B cell (primary cell): ENCODE measurements at regions not wholly inside any gene's neighbourhood (a gene's known extent, or its start where the extent isn't known, plus 50 kb on each side); places are given as distances from the start of the nearest gene placed in this dataset.

Source experiments
- ATAC-seq: fragments of 200-7000 bp; cut with Tn5 transposase; one replicate; pipeline ENCODE4 v1.10.0; 2021; ENCODE audit warnings: low read depth, mild to moderate bottlenecking, moderate number of reproducible peaks, moderate library complexity
- CTCF ChIA-PET: fragments of 350-600 bp; sonication (Branson Sonifier 250); formaldehyde crosslinking; loops from one replicate; lab custom pipeline; 2021; ENCODE audit warnings: antibody characterized with exemption, inconsistent platforms; lab: Charles Lee
- POLR2A ChIA-PET: fragments of 350-600 bp; sonication (Branson Sonifier 250); formaldehyde crosslinking; loops from one replicate; lab custom pipeline; 2021; ENCODE audit warnings: antibody characterized with exemption; lab: Charles Lee
- DNase-seq: peaks from one replicate; pipeline ENCODE4 v3.0.0; 2013
- H2AFZ ChIP-seq: 2 replicates; pipeline ENCODE4 v1.6.1; 2012; ENCODE audit warnings: mild to moderate bottlenecking, low read depth, low read length; ENCODE audit not compliant: insufficient read depth, poor library complexity, severe bottlenecking
- H3K27ac ChIP-seq, 2 donors: 1 replicate in 1 of 2; 2 replicates in 1 of 2; pipeline ENCODE4 v1.5.1; 2012 to 2013; ENCODE audit warnings: low read length in 2 of 2, mild to moderate bottlenecking in 2 of 2, moderate library complexity in 1 of 2
- H3K27me3 ChIP-seq, 4 experiments: fragments of 200-600 bp in 1 of 4; sonication (generic) in 1 of 4; replicated peaks in 1 of 4; 1 replicate in 2 of 4; 2 replicates in 2 of 4; pipeline versions ENCODE4 v1.6.1 to v1.7.0; 2013 to 2016; ENCODE audit warnings: low read length in 3 of 4, mild to moderate bottlenecking in 2 of 4, mixed read lengths in 1 of 4, moderate library complexity in 1 of 4; ENCODE audit not compliant: insufficient read depth in 4 of 4, control insufficient read depth in 3 of 4; ENCODE audit errors: control extremely low read depth in 1 of 4
- H3K36me3 ChIP-seq, 2 experiments: replicated peaks in 1 of 2; 1 replicate in 1 of 2; 2 replicates in 1 of 2; pipeline versions ENCODE4 v1.6.1 to v1.7.1; 2013; ENCODE audit warnings: low read length in 1 of 2; ENCODE audit not compliant: insufficient read depth in 2 of 2, control insufficient read depth in 1 of 2; ENCODE audit errors: control extremely low read depth in 1 of 2, extremely low read depth in 1 of 2
- H3K4me1 ChIP-seq, 2 donors: fragments of 200-600 bp in 1 of 2; sonication (generic) in 1 of 2; 1 replicate in 1 of 2; 2 replicates in 1 of 2; pipeline versions ENCODE4 v1.5.1 to v1.6.1; 2013 to 2017; ENCODE audit warnings: low read length in 2 of 2; ENCODE audit not compliant: control insufficient read depth in 2 of 2, insufficient read depth in 2 of 2
- H3K4me2 ChIP-seq: replicated peaks from 2 replicates; pipeline ENCODE3; 2012; ENCODE audit warnings: mild to moderate bottlenecking, low read depth, low read length; ENCODE audit not compliant: poor library complexity, severe bottlenecking
- H3K4me3 ChIP-seq, 5 experiments: fragments of 200-600 bp in 1 of 5; sonication (generic) in 1 of 5; 1 replicate in 3 of 5; 2 replicates in 2 of 5; pipeline versions ENCODE4 v1.5.1 to v1.7.0; 2011 to 2016; ENCODE audit warnings: low read length in 4 of 5, mild to moderate bottlenecking in 4 of 5, low read depth in 2 of 5, control low read depth in 1 of 5, moderate library complexity in 1 of 5; ENCODE audit not compliant: insufficient read depth in 1 of 5; ENCODE audit errors: control extremely low read depth in 1 of 5, extremely low read depth in 1 of 5
- H3K79me2 ChIP-seq: fragments of 200-600 bp; sonication (generic); one replicate; pipeline ENCODE4 v1.6.0; 2016; ENCODE audit warnings: low read length; ENCODE audit not compliant: control insufficient read depth, insufficient read depth
- H3K9ac ChIP-seq: fragments of 200-600 bp; sonication (generic); 2 replicates; pipeline ENCODE4 v1.6.1; 2017; ENCODE audit warnings: mild to moderate bottlenecking, low read length, moderate library complexity
- H3K9me3 ChIP-seq, 3 donors: one replicate each; pipeline versions ENCODE4 v1.6.1 to v1.7.1; 2013; ENCODE audit warnings: low read length in 2 of 3; ENCODE audit not compliant: control insufficient read depth in 2 of 3, insufficient read depth in 1 of 3; ENCODE audit errors: control extremely low read depth in 1 of 3
- H4K20me1 ChIP-seq: 2 replicates; pipeline ENCODE4 v1.6.0; 2012; ENCODE audit warnings: mild to moderate bottlenecking, low read length; ENCODE audit not compliant: insufficient read depth, control insufficient read depth, poor library complexity, severe bottlenecking
- H3K27ac Mint-ChIP-seq: one replicate; pipeline ENCODE4 v1.8.0; 2021; ENCODE audit warnings: mixed read lengths
- H3K27me3 Mint-ChIP-seq: one replicate; pipeline ENCODE4 v1.8.0; 2021; ENCODE audit warnings: mixed read lengths
- H3K4me1 Mint-ChIP-seq: one replicate; pipeline ENCODE4 v1.8.0; 2021; ENCODE audit warnings: mixed read lengths
- H3K4me3 Mint-ChIP-seq: one replicate; pipeline ENCODE4 v1.8.0; 2021; ENCODE audit warnings: mixed read lengths
- H3K9me3 Mint-ChIP-seq: one replicate; pipeline ENCODE4 v1.8.0; 2022; ENCODE audit warnings: mixed read lengths; ENCODE audit not compliant: insufficient read depth
- EZH2 ChIP-seq: IDR thresholded peaks from 2 replicates; pipeline ENCODE4 v1.6.1; 2012; ENCODE audit warnings: borderline replicate concordance, low read depth, mild to moderate bottlenecking, moderate library complexity, low read length; ENCODE audit not compliant: insufficient read depth, poor library complexity, severe bottlenecking
- WGBS: methylation state at CpG from one replicate; pipeline ENCODE4 v1.1.5; 2013; ENCODE audit warnings: missing lambda C conversion rate; ENCODE audit not compliant: insufficient coverage; 5-methylcytosine and 5-hydroxymethylcytosine counted together
- intact Hi-C: fragments of 100-400 bp; cut with micrococcal nuclease; formaldehyde crosslinking; loops from one replicate; pipeline ENCODE4 v1.10.0; 2022
- TF ChIP-seq, protein P1 (sequence below): fragments of 200-600 bp; IDR thresholded peaks from one replicate; pipeline ENCODE4 v1.8.0; 2022; ENCODE audit warnings: antibody characterized with exemption, mild to moderate bottlenecking

DNA sequence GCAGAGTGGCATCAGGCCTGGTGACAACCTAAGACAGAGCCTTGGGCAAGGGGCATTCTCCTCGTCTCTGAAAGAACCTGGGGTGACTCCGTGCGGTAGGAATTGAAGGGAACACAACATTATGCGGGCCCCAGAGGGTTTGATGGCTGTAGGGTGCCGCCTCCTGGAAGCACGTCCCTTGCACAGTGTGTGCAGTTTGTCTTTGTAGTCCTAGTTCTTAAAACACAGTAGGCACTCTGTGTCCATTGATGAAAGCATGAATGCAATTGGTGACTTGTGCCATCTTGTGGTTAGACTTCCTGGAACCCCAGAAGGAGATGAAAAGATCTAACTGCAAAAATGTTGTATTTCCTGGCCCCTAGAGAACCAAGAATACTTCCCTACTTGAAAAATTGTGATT lies 279.8 kb downstream of the UTP18 start:
- Mint-ChIP-seq H3K4me1 (no peaks in the 10 kb centered on the region), H3K27me3 (peaks cover 15% of the 10 kb centered on the region), H3K9me3 (no peaks in the 10 kb centered on the region), H3K27ac (no peak overlapping the region), H3K4me3 (no peak overlapping the region)
- Histone ChIP-seq H3K4me1 (no peaks in the 10 kb centered on the region), H2AFZ (no peak overlapping the region), H4K20me1 (no peaks in the 10 kb centered on the region), H3K36me3 (no peaks in the 10 kb centered on the region), H3K4me3 (no peak overlapping the region), H3K79me2 (no peaks in the 10 kb centered on the region), H3K9me3 (peaks cover 0 to 4% (median 0%) of the 10 kb centered on the region in 3 donors), H3K9ac (no peak overlapping the region), H3K4me2 (no peak overlapping the region), H3K27ac (no peak overlapping the region), H3K27me3 (no peaks in the 10 kb centered on the region)
- ATAC-seq = no peak
- ChIA-PET CTCF (no interaction called here), POLR2A (no interaction called here)
- WGBS = 94% methylated on average over 6 of the region's 6 CpGs
- no peak for DNase-seq
- intact Hi-C loops = no loop called here
- TF ChIP-seq, protein P1, sequence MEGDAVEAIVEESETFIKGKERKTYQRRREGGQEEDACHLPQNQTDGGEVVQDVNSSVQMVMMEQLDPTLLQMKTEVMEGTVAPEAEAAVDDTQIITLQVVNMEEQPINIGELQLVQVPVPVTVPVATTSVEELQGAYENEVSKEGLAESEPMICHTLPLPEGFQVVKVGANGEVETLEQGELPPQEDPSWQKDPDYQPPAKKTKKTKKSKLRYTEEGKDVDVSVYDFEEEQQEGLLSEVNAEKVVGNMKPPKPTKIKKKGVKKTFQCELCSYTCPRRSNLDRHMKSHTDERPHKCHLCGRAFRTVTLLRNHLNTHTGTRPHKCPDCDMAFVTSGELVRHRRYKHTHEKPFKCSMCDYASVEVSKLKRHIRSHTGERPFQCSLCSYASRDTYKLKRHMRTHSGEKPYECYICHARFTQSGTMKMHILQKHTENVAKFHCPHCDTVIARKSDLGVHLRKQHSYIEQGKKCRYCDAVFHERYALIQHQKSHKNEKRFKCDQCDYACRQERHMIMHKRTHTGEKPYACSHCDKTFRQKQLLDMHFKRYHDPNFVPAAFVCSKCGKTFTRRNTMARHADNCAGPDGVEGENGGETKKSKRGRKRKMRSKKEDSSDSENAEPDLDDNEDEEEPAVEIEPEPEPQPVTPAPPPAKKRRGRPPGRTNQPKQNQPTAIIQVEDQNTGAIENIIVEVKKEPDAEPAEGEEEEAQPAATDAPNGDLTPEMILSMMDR = no peak
- TF ChIP-seq EZH2 = no peak

DNA sequence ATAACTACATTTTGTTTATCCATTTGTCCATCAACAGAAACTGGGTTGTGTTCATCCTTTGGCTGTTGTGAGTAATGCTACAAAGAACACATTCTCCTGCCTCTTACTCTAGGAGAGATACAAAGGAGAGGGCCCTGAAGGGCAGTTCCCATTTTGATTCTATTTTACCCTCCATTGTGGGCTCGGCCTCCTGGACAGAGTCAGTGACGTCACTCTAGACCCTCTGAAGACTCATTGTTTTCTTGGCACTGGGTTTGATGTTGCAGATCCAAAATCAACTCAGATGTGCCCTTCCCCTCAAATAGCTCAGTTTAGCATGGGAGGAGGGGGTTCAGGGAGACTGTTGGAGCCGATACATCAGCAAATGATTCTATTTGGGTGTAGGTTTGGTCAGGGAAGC lies 280.9 kb downstream of the UTP18 start:
- Histone ChIP-seq H3K4me3 (no peak overlapping the region), H3K27me3 (no peaks in the 10 kb centered on the region), H4K20me1 (no peaks in the 10 kb centered on the region), H3K79me2 (no peaks in the 10 kb centered on the region), H3K4me2 (no peak overlapping the region), H3K4me1 (no peaks in the 10 kb centered on the region), H2AFZ (no peak overlapping the region), H3K9ac (no peak overlapping the region), H3K36me3 (no peaks in the 10 kb centered on the region), H3K27ac (no peak overlapping the region), H3K9me3 (peaks cover 0 to 4% (median 0%) of the 10 kb centered on the region in 3 donors)
- ChIA-PET POLR2A (no interaction called here), CTCF (no interaction called here)
- intact Hi-C loops = no loop called here
- ATAC-seq (no peak), DNase-seq (no peak)
- no peak overlapping the region for H3K4me3 Mint-ChIP-seq
- no peaks in the 10 kb centered on the region for H3K9me3 Mint-ChIP-seq
- H3K4me1 Mint-ChIP-seq = no peaks in the 10 kb centered on the region
- H3K27ac Mint-ChIP-seq = no peak overlapping the region
- peaks cover 7% of the 10 kb centered on the region for H3K27me3 Mint-ChIP-seq
- TF ChIP-seq, protein P1 = no peak
- TF ChIP-seq EZH2 = no peak
- WGBS = no CpG with 5 or more reads among the region's 3 CpGs
